Suprapubic skin (tissue), 4 donors: ENCODE measurements at regions not wholly inside any gene's neighbourhood (a gene's known extent, or its start where the extent isn't known, plus 50 kb on each side); places are given as distances from the start of the nearest gene placed in this dataset.

Experiments
- POLR2A ChIP-seq, 2 donors: fragments of 450-650 bp; IDR thresholded peaks; one replicate each; pipeline ENCODE4 v1.6.1; 2017; ENCODE audit warnings: antibody characterized with exemption in 2 of 2, mild to moderate bottlenecking in 2 of 2, moderate library complexity in 2 of 2
- POLR2AphosphoS5 ChIP-seq, 3 donors: sonication (generic); formaldehyde crosslinking; IDR thresholded peaks; one replicate each; pipeline ENCODE4 v1.6.1; 2017; ENCODE audit warnings: antibody characterized with exemption in 3 of 3
- TF ChIP-seq, protein P1 (sequence below), 2 donors: fragments of 200-600 bp in 1 of 2; fragments of 450-650 bp in 1 of 2; sonication (generic) in 1 of 2; IDR thresholded peaks; one replicate each; pipeline ENCODE4 v1.5.1; 2016 to 2019; ENCODE audit warnings: antibody characterized with exemption in 2 of 2, mild to moderate bottlenecking in 1 of 2, moderate library complexity in 1 of 2

DNA sequence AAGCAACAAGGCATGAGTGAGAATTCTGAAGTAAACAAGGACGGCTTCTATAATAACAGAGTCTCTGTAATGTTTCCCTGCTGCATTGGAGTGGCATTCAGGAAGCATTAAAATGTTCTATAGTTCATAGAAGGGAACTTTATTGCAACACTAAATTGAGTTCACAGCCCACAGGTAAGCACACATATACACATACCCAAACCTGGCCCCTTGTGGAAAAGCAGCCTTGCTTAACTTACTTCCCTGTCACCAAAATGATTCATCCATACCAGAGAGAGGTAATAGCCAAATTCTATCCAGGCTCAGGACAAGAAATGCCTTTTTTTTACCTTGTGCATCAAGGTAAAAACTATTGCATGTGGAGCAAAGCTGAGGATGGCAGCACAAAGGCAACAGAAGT, 241.4 kb downstream of the HHIPL2 start:
- TF ChIP-seq, protein P1, sequence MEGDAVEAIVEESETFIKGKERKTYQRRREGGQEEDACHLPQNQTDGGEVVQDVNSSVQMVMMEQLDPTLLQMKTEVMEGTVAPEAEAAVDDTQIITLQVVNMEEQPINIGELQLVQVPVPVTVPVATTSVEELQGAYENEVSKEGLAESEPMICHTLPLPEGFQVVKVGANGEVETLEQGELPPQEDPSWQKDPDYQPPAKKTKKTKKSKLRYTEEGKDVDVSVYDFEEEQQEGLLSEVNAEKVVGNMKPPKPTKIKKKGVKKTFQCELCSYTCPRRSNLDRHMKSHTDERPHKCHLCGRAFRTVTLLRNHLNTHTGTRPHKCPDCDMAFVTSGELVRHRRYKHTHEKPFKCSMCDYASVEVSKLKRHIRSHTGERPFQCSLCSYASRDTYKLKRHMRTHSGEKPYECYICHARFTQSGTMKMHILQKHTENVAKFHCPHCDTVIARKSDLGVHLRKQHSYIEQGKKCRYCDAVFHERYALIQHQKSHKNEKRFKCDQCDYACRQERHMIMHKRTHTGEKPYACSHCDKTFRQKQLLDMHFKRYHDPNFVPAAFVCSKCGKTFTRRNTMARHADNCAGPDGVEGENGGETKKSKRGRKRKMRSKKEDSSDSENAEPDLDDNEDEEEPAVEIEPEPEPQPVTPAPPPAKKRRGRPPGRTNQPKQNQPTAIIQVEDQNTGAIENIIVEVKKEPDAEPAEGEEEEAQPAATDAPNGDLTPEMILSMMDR (IDR thresholded peaks at IDR 0.05), result no peak
- TF ChIP-seq POLR2AphosphoS5 (IDR thresholded peaks at IDR 0.05) (no peak), POLR2A (IDR thresholded peaks at IDR 0.05) (no peak)
